A673 (cell line): ENCODE measurements at regions not wholly inside any gene's neighbourhood (a gene's known extent, or its start where the extent isn't known, plus 50 kb on each side); places are given as distances from the start of the nearest gene placed in this dataset.

ENCODE experiments used
- BruUV-seq: library from RNA; stranded (reverse); fragments of 400-500 nt; replicated peaks from 2 replicates; lab custom pipeline; 2021; lab: Mats Ljungman, UMichigan
- CTCF ChIA-PET: fragments of 300-600 bp; sonication (Branson Sonifier 250); formaldehyde crosslinking; loops from one replicate; lab custom pipeline; 2022; ENCODE audit warnings: antibody characterized with exemption; lab: Charles Lee
- POLR2A ChIA-PET: fragments of 300-600 bp; sonication (Branson Sonifier 250); formaldehyde crosslinking; loops from one replicate; lab custom pipeline; 2022; ENCODE audit warnings: antibody characterized with exemption; ENCODE audit not compliant: low non-redundant PET; lab: Charles Lee
- DNase-seq: peaks from one replicate; pipeline ENCODE4 v3.0.0-alpha.2; 2015; ENCODE audit warnings: low spot score
- H3K27ac ChIP-seq: fragments of 200-600 bp; sonication (generic); 2 replicates; pipeline ENCODE4 v1.5.1; 2016; ENCODE audit warnings: mixed run types, low read depth, mild to moderate bottlenecking, mixed read lengths, antibody characterized with exemption, low read length; ENCODE audit not compliant: poor library complexity, severe bottlenecking
- H3K27me3 ChIP-seq: fragments of 200-600 bp; sonication (generic); replicated peaks from 2 replicates; pipeline ENCODE4 v1.6.1; 2017; ENCODE audit warnings: mixed run types, low read depth, mild to moderate bottlenecking, mixed read lengths, antibody characterized with exemption, low read length; ENCODE audit not compliant: insufficient read depth, poor library complexity
- H3K36me3 ChIP-seq: fragments of 200-600 bp; sonication (generic); 2 replicates; pipeline ENCODE4 v1.6.1; 2016; ENCODE audit warnings: mixed run types, mild to moderate bottlenecking, mixed read lengths, antibody characterized with exemption, low read length; ENCODE audit not compliant: insufficient read depth, poor library complexity, severe bottlenecking
- H3K4me1 ChIP-seq: fragments of 200-600 bp; sonication (generic); 2 replicates; pipeline ENCODE4 v1.6.1; 2017; ENCODE audit warnings: mixed run types, mild to moderate bottlenecking, mixed read lengths, antibody characterized with exemption, low read length; ENCODE audit not compliant: insufficient read depth, poor library complexity, severe bottlenecking
- H3K4me3 ChIP-seq: fragments of 200-600 bp; sonication (generic); 2 replicates; pipeline ENCODE4 v1.5.1; 2016; ENCODE audit warnings: low read depth, mixed run types, mild to moderate bottlenecking, mixed read lengths, low read length; ENCODE audit not compliant: poor library complexity, severe bottlenecking
- H3K9me3 ChIP-seq: fragments of 200-600 bp; sonication (generic); 2 replicates; pipeline ENCODE4 v1.6.1; 2016; ENCODE audit warnings: mixed run types, low read depth, mild to moderate bottlenecking, mixed read lengths, antibody characterized with exemption, low read length; ENCODE audit not compliant: poor library complexity, severe bottlenecking
- CTCF ChIP-seq: fragments of 300-800, 200-600 bp; sonication (generic); conservative IDR thresholded peaks from 2 replicates; pipeline ENCODE4 v1.5.1; 2017; ENCODE audit warnings: low read depth, mild to moderate bottlenecking, antibody characterized with exemption, low read length, moderate library complexity, mixed read lengths
- EZH2 ChIP-seq: fragments of 200-600 bp; sonication (generic); IDR thresholded peaks from 2 replicates; pipeline ENCODE4 v1.6.1; 2017; ENCODE audit warnings: borderline replicate concordance, low read depth, mild to moderate bottlenecking, mixed read lengths, antibody characterized with exemption, low read length; ENCODE audit not compliant: poor library complexity, severe bottlenecking
- intact Hi-C: fragments of 100-400 bp; cut with micrococcal nuclease; formaldehyde crosslinking; loops from one replicate; pipeline ENCODE4 v1.10.0; 2022; ENCODE audit not compliant: unreplicated experiment

GRCh38 chr1:118364882-118365281 lies 179.9 kb upstream of the SPAG17 start:
- no peak for DNase-seq
- Histone ChIP-seq H3K36me3 (no peaks in the 10 kb centered on the region), H3K4me1 (no peaks in the 10 kb centered on the region), H3K4me3 (no peak overlapping the region), H3K9me3 (peaks cover 11% of the 10 kb centered on the region), H3K27me3 (no peaks in the 10 kb centered on the region), H3K27ac (no peak overlapping the region)
- intact Hi-C loops = no loop called here
- ChIA-PET POLR2A (no interaction called here), CTCF (no interaction called here)
- no peak for TF ChIP-seq EZH2
- no peak for TF ChIP-seq CTCF
- BruUV-seq = no TSS peak

GRCh38 chr1:118363396-118363795 lies 178.4 kb upstream of the SPAG17 start:
- Histone ChIP-seq H3K27ac (no peak overlapping the region), H3K9me3 (peaks cover 11% of the 10 kb centered on the region), H3K27me3 (no peaks in the 10 kb centered on the region), H3K4me1 (no peaks in the 10 kb centered on the region), H3K4me3 (no peak overlapping the region), H3K36me3 (no peaks in the 10 kb centered on the region)
- ChIA-PET POLR2A (no interaction called here), CTCF (no interaction called here)
- no TSS peak for BruUV-seq
- TF ChIP-seq CTCF = no peak
- intact Hi-C loops = no loop called here
- DNase-seq = no peak

- Histone ChIP-seq H3K4me3 (no peak overlapping the region), H3K27me3 (no peaks in the 10 kb centered on the region), H3K36me3 (no peaks in the 10 kb centered on the region), H3K9me3 (peaks cover 11% of the 10 kb centered on the region), H3K4me1 (no peaks in the 10 kb centered on the region), H3K27ac (no peak overlapping the region)
- DNase-seq = no peak
- BruUV-seq = no TSS peak
- intact Hi-C loops = no loop called here
- ChIA-PET CTCF (no interaction called here), POLR2A (no interaction called here)
- TF ChIP-seq EZH2 = no peak
- no peak for TF ChIP-seq CTCF
These were observed 175.8 kb upstream of the SPAG17 start for GRCh38 chr1:118360817-118361216.
